NOMO-1 treated with dmso at 0.1 percent for 144 hours (cell line): ENCODE measurements at regions not wholly inside any gene's neighbourhood (a gene's known extent, or its start where the extent isn't known, plus 50 kb on each side); places are given as distances from the start of the nearest gene placed in this dataset.

Source experiments
- DNase-seq: peaks from one replicate; lab custom pipeline; 2025; ENCODE audit not compliant: unreplicated experiment; lab: John Stamatoyannopoulos, UW

DNA sequence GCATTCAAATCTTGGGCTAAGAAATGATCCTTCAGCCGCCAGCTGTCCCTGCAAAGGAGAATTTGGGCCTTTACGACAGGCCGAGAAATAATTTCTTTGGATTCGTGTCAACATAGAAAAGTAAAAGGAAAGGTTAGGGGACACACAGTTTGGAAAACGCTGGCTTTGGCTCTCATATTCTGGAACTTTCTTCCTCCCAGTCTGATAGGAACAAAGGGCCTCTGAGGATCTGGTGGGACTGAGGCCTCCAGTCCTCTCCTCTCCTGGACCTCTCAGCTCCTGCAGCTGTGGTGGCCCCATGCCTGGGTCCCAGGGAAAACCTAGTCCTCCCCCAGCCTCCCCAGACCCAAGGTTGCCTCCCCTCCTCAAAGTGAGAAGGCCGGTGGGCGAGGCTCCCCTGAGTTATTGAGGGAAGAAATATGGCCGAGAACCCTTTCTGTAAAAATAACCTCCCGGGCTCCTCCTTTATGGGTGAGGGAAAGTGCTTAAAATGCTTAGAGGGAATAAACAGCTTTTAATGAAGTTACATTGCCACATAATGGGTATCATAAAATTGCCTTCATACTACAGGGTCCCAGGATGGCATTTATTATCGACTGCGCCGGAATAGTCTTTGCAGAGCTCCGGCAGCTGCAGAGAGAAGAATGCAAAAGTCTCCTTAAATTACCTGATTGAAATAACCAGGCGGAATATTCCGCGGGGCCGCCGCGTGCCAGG lies 188.3 kb downstream of the PHETA1 start:
- DNase-seq: no peak

DNA sequence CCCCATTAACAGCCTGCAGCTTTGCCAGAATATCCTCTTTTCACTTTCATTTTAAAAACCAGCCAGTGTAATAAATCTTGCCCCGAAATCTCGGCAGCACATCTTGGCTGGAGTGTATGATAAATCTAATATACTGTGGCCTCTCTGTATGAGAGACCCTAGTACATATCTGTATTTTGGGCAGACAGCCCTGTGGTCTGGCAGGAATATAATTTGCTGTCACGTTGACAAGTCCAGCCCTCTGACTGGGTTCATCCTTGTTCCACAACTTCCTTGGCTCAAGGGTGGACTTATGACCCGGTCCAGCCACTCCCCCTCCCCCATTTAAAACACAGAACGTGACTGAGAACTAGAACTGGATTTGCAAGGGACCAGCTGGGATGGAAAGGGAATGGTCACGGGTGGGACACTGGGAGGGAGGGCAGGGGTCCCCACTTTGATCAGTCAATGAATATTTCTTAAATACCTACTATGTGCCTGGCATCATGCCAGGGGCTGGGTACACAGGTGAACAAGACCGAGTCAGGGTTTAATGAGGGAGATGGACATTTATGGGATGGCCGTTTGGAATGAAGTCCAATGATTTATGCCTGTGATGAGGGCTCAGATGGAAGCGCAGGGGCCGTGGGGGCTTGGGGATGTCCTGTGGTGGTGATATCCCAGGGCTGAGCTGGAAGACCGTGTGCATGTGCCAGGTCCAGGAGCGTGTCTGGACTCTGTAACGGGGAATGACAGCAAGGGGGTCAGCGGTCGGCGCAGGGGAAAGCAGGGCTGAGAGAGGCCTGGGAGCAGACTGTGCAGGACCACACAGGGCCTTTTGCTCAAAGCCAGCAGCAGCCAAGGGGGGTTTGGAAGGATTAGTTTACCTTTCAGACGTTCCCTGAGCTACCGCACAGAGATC lies 190.5 kb downstream of the PHETA1 start:
- no peak for DNase-seq

DNA sequence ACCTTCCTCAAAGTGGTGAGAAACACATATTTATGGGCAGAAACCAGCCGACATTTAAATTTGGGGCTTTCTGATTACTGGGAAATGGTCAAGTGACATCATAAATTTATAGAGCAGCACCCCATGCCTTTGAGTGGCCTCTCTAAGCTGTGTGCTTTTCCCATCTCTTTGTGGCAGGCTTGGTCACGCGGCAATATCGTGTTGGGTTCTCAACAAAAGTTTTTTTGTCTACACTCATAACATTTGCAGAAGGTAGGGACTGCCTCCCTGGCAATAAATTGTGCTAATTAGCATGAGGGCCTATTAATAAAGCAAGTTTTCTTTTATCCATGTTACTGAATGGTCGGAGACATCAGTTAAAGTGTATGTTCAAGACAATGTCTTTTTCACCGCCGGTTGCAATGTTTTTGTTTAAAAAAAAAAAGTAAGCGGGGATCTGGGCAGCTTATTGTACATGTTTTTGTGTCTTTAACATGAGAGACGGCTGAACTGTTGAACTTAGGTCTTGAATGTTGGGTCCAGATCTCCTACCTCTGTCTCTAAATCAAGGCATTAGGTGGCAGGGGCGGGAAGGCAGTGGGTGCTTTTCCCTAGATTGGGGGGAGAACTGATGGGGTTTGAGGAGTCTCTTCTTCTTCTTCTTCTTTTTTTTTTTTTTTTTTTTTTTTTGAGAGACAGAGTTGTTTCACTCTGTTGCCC lies 193.3 kb downstream of the PHETA1 start:
- DNase-seq: no peak

- DNase-seq: no peak
Measured at GRCh38 chr12:111174961-111175345, 193.9 kb downstream of the PHETA1 start.

DNA sequence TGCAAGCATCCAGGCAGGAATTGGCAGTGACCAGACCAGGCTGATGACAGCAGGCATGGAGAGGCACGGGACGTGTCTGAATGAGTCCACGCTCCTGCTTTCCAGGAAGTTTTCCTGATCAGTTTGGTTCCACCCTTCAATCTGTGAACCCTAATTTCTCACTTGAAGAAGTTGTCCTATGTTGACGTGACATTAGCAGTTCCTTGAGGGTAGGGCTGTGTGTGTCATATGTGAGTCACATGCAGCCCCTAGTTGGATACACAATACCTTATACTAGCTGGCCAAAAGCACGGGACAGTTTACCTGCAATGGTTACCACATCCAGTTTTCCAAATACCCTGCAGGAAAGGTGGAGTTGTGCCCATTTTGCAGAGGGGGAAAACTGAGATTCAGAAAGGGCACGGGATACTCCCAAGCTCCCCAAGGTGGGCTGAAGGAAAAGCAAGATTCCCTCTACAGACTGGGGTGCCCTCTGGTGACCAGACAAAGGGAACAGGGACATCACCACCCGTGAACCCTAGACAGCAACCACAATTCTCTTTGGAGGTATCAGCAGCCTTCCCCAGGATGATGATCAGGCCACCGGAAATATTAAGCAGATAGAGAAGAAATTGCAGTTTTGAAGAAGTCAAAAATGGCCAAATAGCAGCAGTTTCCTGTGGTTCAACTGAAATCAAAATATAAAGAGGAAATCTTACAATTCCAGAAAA lies 194.5 kb downstream of the PHETA1 start:
- DNase-seq: peak; percentile 81

GRCh38 chr12:111173836-111174235 lies 195.1 kb downstream of the PHETA1 start:
- DNase-seq: no peak

DNA sequence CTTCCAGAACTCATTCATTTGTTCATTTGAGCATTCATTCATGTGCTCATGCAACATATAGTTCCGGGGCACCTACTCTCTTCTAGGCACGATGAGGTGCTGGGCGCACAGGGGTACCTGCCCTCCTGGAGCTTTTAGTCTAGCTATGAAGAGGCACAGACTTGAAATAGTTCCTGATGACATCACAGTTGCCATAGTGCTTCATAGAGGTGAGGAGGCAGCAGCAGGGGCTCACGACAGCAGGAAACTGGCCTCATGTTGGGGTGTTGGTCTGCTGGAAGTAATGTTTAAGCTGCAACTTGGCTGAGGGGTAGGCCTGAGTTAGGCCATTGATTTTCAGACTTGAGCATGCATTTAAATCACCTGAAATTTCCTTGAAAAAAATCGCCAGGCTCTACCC lies 195.5 kb downstream of the PHETA1 start:
- no peak for DNase-seq

GRCh38 chr12:111172786-111173185 lies 196.1 kb downstream of the PHETA1 start:
- DNase-seq: no peak

GRCh38 chr12:111171832-111172231 lies 197.1 kb downstream of the PHETA1 start:
- no peak for DNase-seq

DNA sequence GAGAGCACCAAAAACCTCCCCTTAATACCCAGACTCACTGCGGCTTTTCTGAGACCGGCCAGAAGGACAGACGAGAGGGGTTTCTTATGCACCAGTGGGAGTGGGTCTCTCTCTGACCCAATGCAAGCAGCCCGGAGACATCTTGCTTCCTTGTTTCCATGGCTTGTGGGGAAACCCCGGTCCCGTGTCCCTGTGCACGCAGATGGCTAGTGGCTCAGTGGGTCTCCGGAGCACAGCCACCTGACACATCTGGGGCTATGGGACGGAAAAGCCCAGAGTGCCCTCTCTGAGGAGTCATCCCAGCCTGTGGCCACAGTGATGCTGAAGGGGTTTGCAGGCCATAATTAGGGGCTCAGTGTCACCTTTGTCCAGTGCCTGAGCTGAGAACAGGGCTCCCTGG lies 197.6 kb downstream of the PHETA1 start:
- DNase-seq: no peak

DNA sequence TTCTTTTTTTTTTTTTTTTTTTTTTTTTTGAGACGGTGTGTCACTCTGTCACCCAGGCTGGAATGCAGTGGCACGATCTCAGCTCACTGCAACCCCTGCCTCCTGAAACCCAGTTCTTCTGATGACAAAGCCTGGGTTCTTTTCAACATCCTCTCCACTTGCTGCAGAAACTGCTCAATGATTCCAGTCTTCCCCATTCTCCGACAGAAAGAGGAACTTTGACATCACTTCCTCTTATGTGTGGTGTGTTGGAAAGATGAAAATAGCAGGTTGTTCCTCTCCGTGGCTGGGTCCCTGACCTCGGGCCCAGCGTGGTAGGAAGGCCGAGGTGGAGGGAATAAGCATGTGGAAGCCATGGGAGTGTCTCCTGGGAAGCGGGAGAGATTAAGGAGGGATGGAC lies 198.4 kb downstream of the PHETA1 start:
- peak; percentile 90 for DNase-seq

DNA sequence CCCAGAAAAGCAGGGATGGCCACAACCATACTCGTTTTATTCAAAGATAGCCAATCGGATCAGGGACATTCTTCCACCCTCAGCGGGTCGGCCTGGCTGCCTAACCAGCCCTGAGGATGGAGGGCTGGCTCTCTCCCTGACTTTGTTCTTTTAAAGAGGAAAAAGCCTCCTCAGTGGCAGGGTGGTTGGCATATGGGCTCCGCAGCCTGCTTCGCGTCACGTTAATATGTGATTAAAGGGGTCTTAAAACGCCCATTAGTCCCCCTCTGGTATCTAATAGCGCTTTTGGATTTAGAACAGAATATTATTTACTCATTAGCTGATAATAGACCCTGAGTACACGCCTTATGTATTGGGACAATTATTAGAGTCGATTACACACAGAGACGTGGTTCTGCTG lies 199.4 kb downstream of the PHETA1 start:
- no peak for DNase-seq

DNA sequence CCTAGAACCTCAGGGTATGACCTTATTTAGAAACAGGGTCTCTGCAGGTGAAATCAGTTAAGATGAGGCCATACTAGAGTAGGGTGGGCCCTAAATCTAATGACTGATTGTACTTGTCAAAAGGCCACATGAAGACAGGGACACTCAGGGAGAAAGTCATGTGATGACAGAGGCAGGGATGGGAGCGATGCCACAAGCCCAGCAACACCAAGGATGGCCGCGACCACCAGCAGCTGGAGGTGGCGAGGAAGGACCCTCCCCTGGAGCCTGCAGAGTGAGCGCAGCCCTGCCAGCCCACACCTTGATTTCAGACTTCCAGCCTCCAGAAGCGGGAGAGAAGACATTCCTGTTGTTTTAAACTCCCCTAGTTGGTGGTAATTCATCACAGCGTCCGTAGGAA lies 199.9 kb downstream of the PHETA1 start:
- no peak for DNase-seq

- no peak for DNase-seq
Measured at GRCh38 chr12:111168009-111168900, 200.6 kb downstream of the PHETA1 start.

DNA sequence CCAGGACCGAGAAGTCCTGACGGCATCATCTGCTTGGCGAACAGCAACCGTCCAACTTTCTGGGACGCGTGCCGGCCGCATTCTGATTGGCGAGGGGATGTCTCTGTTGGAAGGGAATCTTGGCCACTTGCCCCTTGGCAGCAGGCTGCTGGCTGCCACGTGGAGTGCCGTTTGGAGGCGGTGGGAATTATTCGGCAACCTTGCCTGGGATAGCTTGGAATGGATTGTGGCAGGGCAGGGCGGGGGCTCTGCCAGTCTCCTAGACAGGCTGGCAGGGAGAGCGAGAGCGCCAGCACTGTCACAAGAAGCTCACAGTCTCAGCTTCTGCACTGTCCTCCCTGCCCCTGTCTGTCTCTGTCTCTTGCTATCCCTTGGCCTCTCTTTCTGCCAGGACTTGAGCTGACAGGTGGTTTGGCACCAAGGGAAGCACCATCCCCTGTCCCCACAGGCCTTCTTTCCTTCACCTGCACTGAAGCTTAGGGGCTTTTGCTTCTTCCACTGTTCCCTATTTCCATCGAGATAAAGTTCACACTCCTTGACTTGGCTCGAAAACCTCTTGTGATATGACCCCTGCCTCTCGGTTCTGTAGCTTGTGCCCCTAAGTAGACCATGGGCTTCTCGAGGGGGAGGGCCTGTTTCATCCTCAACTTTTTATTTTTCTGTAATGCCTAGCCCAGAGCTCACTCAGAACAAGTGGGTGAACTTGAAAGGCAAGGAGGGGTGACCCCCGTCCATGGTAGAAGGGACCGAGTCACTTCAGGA lies 201.9 kb downstream of the PHETA1 start:
- no peak for DNase-seq

GRCh38 chr12:111164833-111165525 lies 203.9 kb downstream of the PHETA1 start:
- DNase-seq: no peak

DNA sequence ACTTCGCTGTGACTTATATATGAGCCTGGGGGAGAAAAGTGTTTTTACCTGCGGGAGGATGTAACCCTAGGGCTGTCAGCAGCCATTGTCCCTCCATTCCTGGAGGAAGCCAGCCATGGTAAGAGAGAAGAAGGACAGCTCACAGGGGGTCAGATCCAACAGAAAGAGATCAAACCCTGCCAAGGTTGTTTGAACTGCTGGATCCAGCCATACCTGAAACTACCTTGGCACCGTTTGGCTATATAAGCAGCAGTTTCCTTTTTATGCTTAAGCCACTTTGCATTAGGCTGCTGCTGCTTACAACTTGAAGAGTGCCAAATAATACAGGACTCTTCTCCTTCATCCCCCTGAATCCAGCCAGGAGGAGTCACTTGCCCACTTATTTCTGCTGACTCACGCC lies 205.5 kb downstream of the PHETA1 start:
- DNase-seq: no peak

- no peak for DNase-seq
Measured at GRCh38 chr12:111161898-111162297, 207.0 kb downstream of the PHETA1 start.
